Astrocyte (in vitro differentiated cells and primary cell): ENCODE measurements at regions not wholly inside any gene's neighbourhood (a gene's known extent, or its start where the extent isn't known, plus 50 kb on each side); places are given as distances from the start of the nearest gene placed in this dataset.

Experiments used
- DNase-seq: peaks from one replicate; pipeline ENCODE4 v3.0.0-alpha.2; 2010; ENCODE audit warnings: low read depth
- FAIRE-seq: peaks from 2 replicates; lab custom pipeline; 2011; peaks lifted over from hg19 to GRCh38; lab: Jason Lieb, UNC
- H2AFZ ChIP-seq: 2 replicates; pipeline ENCODE4 v1.6.0; 2012; ENCODE audit warnings: low read depth, low read length, inconsistent platforms
- H3K27ac ChIP-seq: 2 replicates; pipeline ENCODE4 v1.5.1; 2011; ENCODE audit warnings: low read depth, low read length, inconsistent platforms
- H3K27me3 ChIP-seq: 2 replicates; pipeline ENCODE4 v1.6.0; 2011; ENCODE audit warnings: low read length, inconsistent platforms; ENCODE audit not compliant: insufficient read depth
- H3K36me3 ChIP-seq: 2 replicates; pipeline ENCODE4 v1.5.1; 2011; ENCODE audit warnings: low read length, inconsistent platforms; ENCODE audit not compliant: insufficient read depth
- H3K4me1 ChIP-seq: 2 replicates; pipeline ENCODE4 v1.5.1; 2011; ENCODE audit warnings: low read length, inconsistent platforms; ENCODE audit not compliant: insufficient read depth
- H3K4me2 ChIP-seq: 2 replicates; pipeline ENCODE4 v1.6.0; 2012; ENCODE audit warnings: low read length, inconsistent platforms
- H3K4me3 ChIP-seq: 2 replicates; pipeline ENCODE4 v1.5.1; 2011; ENCODE audit warnings: low read depth, mild to moderate bottlenecking, low read length, inconsistent platforms; ENCODE audit not compliant: insufficient read depth
- H3K79me2 ChIP-seq: 2 replicates; pipeline ENCODE4 v1.6.0; 2012; ENCODE audit warnings: mild to moderate bottlenecking, low read length, inconsistent platforms; ENCODE audit not compliant: insufficient read depth
- H3K9ac ChIP-seq: 2 replicates; pipeline ENCODE4 v1.6.0; 2012; ENCODE audit warnings: mild to moderate bottlenecking, low read length, inconsistent platforms
- H3K9me3 ChIP-seq: 2 replicates; pipeline ENCODE4 v1.5.1; 2012; ENCODE audit warnings: low read depth, mild to moderate bottlenecking, low read length, inconsistent platforms; ENCODE audit not compliant: insufficient read depth
- H4K20me1 ChIP-seq: 2 replicates; pipeline ENCODE4 v1.6.0; 2012; ENCODE audit warnings: low read length, inconsistent platforms; ENCODE audit not compliant: insufficient read depth
- H3K27ac Mint-ChIP-seq: one replicate; pipeline ENCODE4 v1.8.0; 2021; ENCODE audit warnings: mild to moderate bottlenecking, mixed read lengths; ENCODE audit not compliant: unreplicated experiment
- H3K27me3 Mint-ChIP-seq: one replicate; pipeline ENCODE4 v1.8.0; 2021; ENCODE audit warnings: low read depth, mixed read lengths; ENCODE audit not compliant: unreplicated experiment
- H3K36me3 Mint-ChIP-seq: one replicate; pipeline ENCODE4 v1.8.0; 2021; ENCODE audit warnings: low read depth, mixed read lengths; ENCODE audit not compliant: unreplicated experiment
- H3K4me1 Mint-ChIP-seq: one replicate; pipeline ENCODE4 v1.8.0; 2021; ENCODE audit warnings: low read depth, mixed read lengths; ENCODE audit not compliant: unreplicated experiment
- H3K4me3 Mint-ChIP-seq: one replicate; pipeline ENCODE4 v1.8.0; 2021; ENCODE audit warnings: mild to moderate bottlenecking, moderate library complexity, mixed read lengths; ENCODE audit not compliant: unreplicated experiment
- H3K9me3 Mint-ChIP-seq: one replicate; pipeline ENCODE4 v1.8.0; 2021; ENCODE audit warnings: mild to moderate bottlenecking, mixed read lengths; ENCODE audit not compliant: unreplicated experiment
- EZH2 ChIP-seq: IDR thresholded peaks from 2 replicates; pipeline ENCODE4 v1.6.1; 2012; ENCODE audit warnings: mild to moderate bottlenecking, low read length, inconsistent platforms; ENCODE audit not compliant: insufficient read depth
- TF ChIP-seq, protein P1 (sequence below): IDR thresholded peaks from 2 replicates; pipeline ENCODE4 v1.5.1; 2011; ENCODE audit warnings: low read depth, mild to moderate bottlenecking, inconsistent platforms, low read length, moderate library complexity; ENCODE audit not compliant: insufficient read depth

DNA sequence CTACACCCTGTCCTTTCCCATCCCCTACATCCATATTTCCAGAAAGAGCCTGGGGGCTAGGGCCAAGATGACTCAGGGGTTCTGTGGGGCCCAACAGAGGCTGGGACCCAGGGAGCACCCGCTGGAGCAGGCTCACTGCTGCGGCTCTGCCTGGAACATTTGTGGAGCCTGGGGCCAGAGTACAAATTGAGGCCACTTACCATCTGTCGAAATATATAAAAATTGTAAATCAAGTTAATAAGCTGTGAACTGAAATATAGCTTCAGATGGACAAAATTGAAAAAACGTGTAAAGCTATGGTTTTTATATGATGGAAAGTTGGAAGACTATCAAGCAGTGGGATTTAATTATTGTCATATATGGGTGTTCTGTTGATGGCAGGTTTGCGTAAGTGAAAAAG, 82.9 kb upstream of the ATXN1 start:
- Histone ChIP-seq H3K4me3 (no peak overlapping the region), H3K4me2 (no peak overlapping the region), H3K79me2 (no peaks in the 10 kb centered on the region), H3K36me3 (no peaks in the 10 kb centered on the region), H3K9me3 (no peaks in the 10 kb centered on the region), H3K9ac (no peak overlapping the region), H2AFZ (no peak overlapping the region), H3K27me3 (no peaks in the 10 kb centered on the region), H3K27ac (no peak overlapping the region), H4K20me1 (no peaks in the 10 kb centered on the region), H3K4me1 (peaks cover 11% of the 10 kb centered on the region)
- Mint-ChIP-seq H3K4me3 (no peak overlapping the region), H3K27me3 (no peaks in the 10 kb centered on the region), H3K36me3 (no peaks in the 10 kb centered on the region), H3K4me1 (peaks cover 16% of the 10 kb centered on the region), H3K27ac (no peak overlapping the region), H3K9me3 (peaks cover 2% of the 10 kb centered on the region)
- TF ChIP-seq EZH2, result no peak
- TF ChIP-seq, protein P1, sequence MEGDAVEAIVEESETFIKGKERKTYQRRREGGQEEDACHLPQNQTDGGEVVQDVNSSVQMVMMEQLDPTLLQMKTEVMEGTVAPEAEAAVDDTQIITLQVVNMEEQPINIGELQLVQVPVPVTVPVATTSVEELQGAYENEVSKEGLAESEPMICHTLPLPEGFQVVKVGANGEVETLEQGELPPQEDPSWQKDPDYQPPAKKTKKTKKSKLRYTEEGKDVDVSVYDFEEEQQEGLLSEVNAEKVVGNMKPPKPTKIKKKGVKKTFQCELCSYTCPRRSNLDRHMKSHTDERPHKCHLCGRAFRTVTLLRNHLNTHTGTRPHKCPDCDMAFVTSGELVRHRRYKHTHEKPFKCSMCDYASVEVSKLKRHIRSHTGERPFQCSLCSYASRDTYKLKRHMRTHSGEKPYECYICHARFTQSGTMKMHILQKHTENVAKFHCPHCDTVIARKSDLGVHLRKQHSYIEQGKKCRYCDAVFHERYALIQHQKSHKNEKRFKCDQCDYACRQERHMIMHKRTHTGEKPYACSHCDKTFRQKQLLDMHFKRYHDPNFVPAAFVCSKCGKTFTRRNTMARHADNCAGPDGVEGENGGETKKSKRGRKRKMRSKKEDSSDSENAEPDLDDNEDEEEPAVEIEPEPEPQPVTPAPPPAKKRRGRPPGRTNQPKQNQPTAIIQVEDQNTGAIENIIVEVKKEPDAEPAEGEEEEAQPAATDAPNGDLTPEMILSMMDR, result no peak
- FAIRE-seq (no peak), DNase-seq (no peak)

DNA sequence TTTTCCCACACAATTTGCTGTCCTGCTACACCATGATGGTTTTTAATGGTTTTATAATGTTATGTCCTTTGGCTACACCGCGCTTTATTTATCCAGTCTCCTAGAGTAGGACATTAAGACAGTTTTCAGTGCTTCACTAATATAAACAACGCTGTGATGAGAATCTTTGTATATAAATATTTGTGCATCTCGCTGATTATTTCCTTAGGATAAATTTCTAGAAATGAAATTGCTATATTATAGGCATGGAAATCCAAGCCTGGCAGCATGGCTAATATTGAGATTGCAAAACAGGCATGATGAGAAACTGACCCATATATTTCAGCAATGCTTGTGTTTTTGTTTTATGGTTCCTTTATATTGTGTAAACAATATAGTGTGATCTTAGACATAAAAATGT, 81.4 kb upstream of the ATXN1 start:
- Mint-ChIP-seq H3K27me3 (no peaks in the 10 kb centered on the region), H3K4me3 (no peak overlapping the region)
- FAIRE-seq, result no peak

DNA sequence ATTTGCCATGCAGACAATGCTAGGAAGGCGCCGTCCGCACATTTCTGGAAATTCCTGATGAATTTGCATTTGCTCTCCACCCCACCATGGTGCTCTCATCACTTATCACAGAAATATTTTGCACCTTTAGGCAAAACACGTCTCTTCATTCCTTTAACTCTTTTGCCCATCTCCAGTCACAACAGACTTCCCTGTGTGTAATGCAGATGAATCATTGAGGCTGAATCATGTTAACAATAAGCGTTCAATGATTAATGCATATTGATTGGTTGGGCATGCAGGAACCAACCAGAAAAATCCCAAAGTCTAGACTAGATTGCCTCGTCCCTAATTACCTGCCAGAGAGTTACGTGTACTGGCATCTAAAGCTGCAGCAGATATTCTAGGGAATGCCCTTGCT, 80.0 kb upstream of the ATXN1 start:
- no peak overlapping the region for H3K4me3 Mint-ChIP-seq
- Histone ChIP-seq H4K20me1 (no peaks in the 10 kb centered on the region), H3K4me1 (peaks cover 5% of the 10 kb centered on the region), H3K9ac (no peak overlapping the region), H3K36me3 (no peaks in the 10 kb centered on the region), H3K4me3 (no peak overlapping the region), H3K27ac (no peak overlapping the region), H3K27me3 (no peaks in the 10 kb centered on the region), H3K9me3 (no peaks in the 10 kb centered on the region), H3K4me2 (no peak overlapping the region), H2AFZ (peak overlapping the region; percentile 1), H3K79me2 (no peaks in the 10 kb centered on the region)
- H3K36me3 Mint-ChIP-seq, result no peaks in the 10 kb centered on the region
- FAIRE-seq (no peak), DNase-seq (peak; percentile 29)
- H3K9me3 Mint-ChIP-seq, result peaks cover 2% of the 10 kb centered on the region
- no peak overlapping the region for H3K27ac Mint-ChIP-seq
- peaks cover 25% of the 10 kb centered on the region for H3K4me1 Mint-ChIP-seq
- H3K27me3 Mint-ChIP-seq, result no peaks in the 10 kb centered on the region
- no peak for TF ChIP-seq EZH2
- TF ChIP-seq, protein P1, result no peak

More for the DNA sequence above, 81.4 kb upstream of the ATXN1 start:
- Histone ChIP-seq H3K4me2 (no peak overlapping the region), H2AFZ (no peak overlapping the region), H3K9ac (no peak overlapping the region), H3K79me2 (no peaks in the 10 kb centered on the region), H3K4me3 (no peak overlapping the region), H3K27ac (no peak overlapping the region), H3K27me3 (no peaks in the 10 kb centered on the region), H3K36me3 (no peaks in the 10 kb centered on the region), H3K4me1 (peaks cover 5% of the 10 kb centered on the region), H4K20me1 (no peaks in the 10 kb centered on the region), H3K9me3 (no peaks in the 10 kb centered on the region)
- no peak for TF ChIP-seq EZH2
- TF ChIP-seq, protein P1, result no peak
- H3K27ac Mint-ChIP-seq, result no peak overlapping the region
- no peaks in the 10 kb centered on the region for H3K36me3 Mint-ChIP-seq
- H3K4me1 Mint-ChIP-seq, result peaks cover 16% of the 10 kb centered on the region
- no peak for DNase-seq
- H3K9me3 Mint-ChIP-seq, result peaks cover 2% of the 10 kb centered on the region
